GM18867 (cell line): ENCODE measurements at regions not wholly inside any gene's neighbourhood (a gene's known extent, or its start where the extent isn't known, plus 50 kb on each side); places are given as distances from the start of the nearest gene placed in this dataset.

Source experiments
- ATAC-seq: cut with Tn5 transposase; IDR thresholded peaks from one replicate; pipeline ENCODE4 v1.9.1; 2021; ENCODE audit warnings: mild to moderate bottlenecking, moderate library complexity; ENCODE audit not compliant: unreplicated experiment

DNA sequence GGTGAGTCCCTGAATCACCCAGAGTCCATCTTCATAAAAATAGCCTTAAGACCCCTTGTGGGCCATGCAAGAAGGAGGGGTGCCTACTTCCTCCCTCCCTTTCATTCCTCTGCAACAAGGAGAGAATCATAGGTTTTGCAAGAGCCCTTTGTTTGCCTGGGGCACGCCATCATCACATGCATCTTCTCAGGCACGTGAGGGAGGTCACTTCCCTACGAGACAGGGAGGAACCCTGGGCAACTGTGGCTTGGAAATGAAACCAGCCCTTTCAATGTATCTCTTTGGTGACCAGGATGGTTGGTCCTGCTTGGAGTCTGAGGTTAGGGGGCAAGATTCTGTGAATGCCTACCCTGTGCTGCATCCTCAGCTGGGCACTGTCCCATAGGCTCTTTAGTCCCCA, 194.8 kb downstream of the MAFB start:
- ATAC-seq: no peak

DNA sequence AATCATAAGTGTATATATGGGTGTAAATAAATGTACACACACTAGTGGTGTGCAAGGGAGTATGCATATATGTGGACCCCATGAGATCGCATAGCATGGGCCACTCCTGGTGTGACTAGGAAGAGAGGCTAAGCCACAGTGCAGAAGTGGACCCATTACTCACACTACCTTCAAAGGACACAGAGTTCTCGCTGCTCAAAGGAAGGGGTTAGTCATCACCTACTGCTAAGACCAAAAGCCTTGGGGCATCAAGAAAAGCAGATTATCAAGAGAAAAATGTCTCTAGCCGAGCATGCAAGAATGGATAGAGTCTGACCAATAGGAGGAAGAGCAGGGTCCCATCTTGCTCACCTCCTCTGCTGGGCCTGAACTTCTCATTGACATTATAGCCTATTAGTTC, 195.5 kb downstream of the MAFB start:
- no peak for ATAC-seq

DNA sequence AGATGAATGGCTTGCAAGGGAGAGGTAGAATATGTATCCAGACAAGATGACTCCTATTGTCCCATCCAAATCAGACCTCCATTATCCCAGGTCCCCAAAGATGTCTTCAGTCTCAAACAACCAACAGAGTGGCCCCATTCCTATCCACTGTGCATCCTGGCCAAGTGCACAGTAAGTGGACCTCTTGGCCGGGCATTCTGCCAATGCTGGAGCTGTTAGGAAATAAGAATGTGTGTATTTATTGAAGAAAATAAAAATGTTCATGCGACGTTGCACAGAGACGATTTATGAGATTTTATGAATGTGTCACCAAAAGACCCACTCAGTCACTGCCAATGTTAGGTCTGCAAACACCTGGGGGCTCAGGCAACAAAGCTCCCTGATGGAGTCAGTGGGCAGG, 196.0 kb downstream of the MAFB start:
- ATAC-seq: no peak

DNA sequence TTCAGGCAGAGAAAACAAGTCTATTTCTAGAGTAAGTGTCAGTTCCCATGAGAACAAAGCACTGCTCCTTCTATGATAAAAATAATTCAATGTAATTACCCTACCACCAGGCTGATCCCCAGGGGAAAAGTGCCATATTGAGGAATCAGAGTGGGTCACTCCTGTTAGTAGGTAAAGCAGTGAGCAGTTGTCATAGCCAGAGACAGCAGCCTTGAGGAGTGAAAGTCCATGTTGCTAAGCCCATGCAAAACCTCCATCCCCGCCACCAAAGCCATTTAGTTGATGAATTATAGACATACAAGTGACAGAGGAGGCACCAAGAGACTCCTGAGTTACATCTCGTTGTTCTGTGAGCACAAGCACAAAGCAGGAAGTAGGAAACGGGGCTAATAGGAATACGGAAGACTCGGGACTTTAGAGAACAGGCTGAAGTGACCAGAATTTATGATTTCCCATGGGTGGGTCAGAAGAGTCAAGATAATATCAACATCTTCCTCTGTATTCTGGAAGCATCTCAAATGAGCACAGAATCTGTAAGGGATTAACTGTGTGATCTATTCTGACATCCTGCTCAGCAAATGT, 197.9 kb downstream of the MAFB start:
- no peak for ATAC-seq

DNA sequence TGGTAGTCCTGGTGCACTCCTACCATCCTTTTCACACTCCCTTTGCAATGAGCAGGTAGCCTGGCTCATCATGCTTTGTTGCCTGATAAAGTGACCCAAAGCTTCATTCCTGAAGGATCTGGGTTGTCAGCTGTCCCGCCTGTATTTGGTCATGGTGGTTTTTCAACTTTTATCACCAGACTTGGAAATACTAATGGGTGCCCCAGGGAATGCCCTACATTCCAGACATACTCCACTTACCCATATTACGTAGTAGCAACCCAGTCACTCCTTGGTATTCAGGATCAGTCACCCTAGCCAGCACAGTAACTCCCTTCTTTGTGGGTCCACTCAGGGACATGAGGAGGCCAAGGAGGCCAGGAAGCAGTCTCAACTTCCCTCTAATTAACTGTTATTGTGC, 199.2 kb downstream of the MAFB start:
- ATAC-seq: no peak

DNA sequence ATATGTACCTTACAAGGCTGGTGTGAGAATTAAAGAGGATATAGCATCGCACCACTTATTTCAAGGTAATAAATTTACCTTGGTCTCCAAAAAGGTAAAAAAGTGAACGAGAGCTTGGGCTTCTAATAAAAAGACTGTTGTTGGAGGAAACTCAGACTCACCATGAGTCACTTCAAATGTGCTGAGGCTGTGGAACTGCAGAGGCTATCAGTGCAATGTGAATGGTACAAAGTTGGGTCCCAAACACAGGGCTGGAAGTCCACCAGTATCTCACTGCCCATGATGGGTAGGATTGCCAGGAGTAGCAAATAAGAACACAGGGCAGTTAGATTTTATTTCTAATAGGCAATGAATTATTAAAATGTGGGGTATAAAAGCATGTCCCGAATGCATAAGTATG, 200.6 kb downstream of the MAFB start:
- ATAC-seq: no peak

DNA sequence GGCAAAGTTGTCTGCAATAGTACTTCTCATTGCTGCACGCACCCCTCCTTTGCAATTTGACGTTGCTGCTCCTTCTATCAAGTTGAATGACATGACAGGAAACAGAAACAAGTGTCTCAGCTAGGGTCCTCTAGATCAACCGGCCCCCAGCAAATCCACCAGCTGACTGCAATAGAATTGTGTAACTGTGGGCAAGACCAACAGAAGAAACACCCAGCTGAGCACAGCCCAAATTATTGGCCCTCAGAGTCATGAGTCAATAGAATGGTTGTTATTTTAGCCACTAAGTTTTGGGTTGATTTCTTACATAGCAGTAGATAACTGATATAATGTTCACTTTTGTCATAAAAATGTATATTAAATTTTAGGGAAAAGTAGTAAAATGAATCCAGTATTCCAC, 202.7 kb downstream of the MAFB start:
- no peak for ATAC-seq

DNA sequence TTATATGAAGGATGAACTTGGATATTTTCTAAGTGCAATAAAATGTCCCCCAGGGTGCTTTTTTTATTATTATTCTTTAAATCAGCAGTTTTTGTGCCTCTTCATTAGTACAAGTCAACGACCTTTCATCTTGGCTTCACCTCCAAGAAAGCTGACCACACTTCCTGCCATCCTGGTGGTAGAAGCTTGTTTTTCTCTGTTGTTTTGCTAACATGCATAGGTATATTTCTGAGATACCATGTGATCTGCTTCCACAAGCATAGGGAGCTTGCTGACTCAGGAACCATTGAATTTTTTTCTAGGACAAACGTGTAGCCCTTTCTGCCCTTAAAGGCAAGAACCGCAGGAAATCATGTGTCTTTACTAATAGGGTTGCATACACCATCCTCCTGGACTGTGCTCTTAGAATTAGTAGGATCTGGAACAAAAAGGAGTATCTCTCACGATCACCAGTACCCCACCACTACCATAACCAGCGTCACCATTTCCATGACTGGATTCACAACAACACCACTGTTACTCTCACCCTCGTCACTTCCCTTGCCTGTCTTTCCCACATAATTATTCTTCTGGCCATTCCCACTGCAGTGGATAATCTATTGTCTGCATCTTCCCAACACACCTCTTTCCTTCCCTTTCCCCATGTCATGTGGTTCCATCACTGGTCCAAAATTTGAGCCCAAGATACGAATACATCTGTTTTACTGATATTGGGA, 207.1 kb downstream of the MAFB start:
- no peak for ATAC-seq

DNA sequence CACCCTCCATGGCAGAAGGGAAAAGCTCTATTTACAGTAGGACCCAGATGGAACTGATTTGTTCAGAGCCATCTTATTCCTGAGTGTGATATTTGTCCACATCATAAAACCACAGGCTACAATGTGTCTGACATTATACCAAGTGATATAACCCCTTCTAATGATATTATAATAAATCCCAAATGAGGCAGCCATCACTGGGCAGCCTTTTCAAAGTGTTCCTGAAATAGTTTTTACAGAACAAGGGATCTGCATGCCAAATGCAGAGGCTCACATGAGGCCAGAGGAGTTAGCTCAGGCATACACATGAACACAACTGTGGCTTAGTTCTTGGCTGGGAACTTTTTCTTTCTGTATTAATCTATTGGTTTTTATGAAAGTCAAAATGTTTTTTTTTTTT, 207.7 kb downstream of the MAFB start:
- no peak for ATAC-seq

DNA sequence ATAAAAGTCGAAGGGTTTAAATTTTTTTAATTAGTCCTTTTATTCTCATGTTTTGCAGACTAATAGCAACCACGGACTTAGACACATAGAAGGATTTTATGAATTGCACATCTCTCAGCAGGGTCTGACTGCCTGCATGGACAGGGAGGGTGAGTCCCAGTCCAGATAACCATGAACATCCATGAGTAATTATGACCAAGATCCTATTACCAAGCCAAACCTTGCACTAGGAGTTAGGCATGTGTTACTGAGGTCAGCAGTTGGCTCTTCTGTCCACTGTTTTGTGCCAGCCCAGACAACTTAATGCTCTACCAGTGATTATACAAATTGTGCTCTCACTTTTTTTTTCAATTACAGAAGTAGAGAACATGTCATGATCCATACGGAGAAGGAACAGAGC, 211.2 kb downstream of the MAFB start:
- ATAC-seq: no peak

DNA sequence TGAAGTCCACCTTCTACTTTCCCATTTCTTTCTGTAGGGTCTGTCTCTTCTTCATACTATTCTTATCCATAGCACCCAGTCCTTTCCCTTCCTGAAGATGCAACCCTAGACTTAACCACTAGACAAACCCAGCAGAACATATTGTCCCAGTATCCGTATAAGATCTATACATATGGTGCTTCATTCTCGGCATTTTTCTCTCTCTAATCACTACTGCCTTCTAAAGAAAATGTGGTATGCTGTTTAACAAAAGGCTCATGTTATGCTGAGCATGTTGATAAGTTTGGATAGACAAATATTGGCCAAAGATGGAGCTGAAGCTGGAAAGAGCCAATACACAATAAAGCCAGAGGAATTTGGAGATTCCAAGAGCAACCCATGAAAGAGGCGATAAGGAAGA, 212.6 kb downstream of the MAFB start:
- no peak for ATAC-seq

DNA sequence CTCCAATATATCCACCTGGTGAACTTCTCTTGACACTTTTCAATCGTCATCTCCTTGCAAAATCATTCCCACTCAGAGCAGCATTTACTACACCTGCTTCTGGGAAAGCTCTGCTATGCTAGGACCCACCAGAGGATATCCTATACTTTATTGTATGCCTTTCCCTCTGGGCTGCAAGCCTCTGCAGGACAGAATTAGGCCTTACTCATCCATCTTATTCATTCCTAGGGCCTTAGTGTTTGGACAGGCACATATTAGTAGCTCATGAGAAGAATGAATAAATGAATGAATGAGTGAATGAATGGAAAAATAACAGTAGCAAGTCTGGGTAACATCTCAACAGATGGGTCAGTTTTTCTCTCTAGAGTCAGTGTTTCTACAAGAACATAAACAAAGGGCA, 216.1 kb downstream of the MAFB start:
- ATAC-seq: no peak

DNA sequence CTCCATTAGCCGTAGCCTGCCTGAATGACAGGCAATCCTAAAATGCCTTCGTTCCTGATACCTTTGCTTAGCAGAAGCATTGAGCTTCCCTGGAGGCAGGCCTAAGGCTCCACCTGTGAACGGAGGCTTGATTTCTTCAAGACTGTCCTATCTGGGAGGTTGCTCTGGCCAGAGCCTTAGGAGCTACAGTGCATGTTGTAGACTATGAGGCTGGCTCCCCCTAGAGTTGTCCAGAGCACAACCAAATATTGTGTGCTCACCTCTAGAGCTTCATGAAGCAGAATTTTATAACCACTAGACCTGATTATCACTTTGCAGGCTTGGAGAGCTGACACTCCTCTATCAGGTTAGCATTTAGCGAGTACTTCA, 217.8 kb downstream of the MAFB start:
- ATAC-seq: no peak

DNA sequence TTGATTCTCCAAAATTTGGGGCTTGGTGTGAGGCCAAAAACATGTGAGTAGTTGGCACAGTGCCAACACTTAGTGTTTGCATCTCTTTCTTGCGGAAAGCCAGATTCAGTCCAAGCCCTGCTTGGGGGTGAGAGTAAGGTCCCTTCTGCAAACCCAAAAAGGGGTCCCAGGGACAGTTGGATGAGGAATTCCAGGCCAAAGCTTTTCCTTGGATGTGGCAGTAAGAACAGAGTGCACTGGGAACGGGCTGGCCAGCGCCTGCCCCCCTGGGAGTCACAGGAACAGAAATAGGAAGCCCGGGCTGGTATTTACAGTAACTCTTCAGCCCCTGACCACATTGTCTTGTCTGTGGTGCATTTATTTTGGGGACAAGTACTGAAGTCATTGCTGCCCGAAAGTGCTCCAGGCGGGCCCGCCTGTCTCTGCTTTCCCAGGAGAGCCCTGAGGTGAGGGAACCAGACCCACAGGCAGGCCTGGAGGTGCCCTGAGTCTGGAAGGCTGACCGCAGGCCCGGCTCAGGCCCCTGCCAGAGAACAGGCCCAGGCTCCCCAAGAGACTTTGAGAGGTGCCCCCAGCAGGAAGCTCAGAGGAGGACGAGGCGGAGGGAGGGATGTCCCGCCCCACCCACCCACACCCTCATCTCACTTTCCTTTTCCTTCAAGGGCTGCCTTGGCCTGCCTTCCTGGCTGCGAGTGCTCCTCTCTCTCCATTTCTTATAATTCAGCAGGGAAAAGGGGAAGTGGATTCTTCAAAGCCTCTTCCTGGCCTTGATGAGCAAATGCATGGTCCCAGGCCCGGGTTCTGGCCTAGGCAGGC, 218.4 kb downstream of the MAFB start:
- ATAC-seq: no peak

DNA sequence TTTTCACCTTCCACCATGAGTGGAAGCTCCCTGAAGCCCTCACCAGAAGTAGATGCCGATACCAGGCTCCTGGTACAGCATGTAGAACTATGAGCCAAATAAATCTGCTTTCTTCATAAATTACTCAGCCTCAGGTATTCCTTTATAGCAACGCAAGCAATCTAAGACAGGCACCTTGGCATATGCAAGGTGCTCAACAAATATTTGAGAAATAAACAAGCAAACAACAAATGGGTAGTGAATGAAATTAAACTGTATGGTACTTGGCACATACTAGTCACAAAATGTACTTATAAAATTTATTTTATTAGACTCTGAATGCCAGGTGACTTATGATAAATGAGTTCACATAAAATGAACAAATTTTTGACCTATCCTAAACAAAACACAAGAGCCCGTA, 220.3 kb downstream of the MAFB start:
- no peak for ATAC-seq

DNA sequence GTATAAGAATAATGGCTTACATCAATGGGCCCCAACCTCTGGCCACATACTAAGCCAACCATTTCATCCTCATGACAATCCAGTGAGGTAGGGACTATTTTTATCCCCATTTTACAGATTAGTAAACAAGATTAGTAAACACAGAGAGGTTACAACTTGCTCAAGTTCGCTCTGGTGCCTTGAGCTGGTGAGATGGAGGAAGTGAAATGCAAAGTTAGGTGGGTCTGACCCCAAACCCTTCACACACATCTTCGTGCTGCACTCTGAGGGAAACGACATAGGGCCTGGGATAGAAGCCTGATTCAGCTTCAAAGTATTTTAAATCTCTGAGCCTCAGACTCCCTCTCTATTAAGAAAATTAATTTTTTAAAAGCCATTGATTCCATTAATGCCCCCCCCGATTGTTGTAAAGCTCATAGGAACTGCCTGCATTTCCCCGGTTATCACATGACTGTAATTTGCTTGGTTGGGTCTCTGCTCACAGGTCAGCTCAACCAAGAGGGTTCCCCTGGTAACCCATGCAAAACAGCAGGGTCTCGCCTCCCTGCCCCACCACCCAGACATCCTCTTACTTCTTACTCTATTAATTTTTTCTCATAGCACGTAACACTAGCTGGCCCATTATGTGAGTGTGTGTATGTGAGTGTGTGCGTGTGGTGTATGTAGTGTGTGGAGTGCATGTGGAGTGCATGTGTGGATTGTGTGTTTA, 221.2 kb downstream of the MAFB start:
- no peak for ATAC-seq

DNA sequence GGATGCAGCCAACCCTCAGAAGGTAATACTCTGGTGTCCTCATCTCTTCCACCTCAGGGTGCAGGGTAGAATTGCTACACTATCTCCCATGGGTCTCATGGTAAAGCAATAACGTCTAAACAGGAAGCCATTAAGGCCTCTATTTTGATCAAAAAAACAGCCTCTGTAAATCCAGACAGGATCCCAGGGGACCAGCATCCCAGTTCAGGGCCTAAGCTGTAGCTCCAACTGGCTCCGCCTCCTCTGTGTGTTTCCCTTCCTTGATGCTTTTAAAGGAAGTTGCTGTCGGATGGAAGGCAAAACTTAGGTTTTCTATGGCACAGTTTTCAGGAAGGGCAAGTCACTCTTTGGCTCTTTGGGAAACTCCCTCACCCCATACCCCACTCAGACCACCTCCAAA, 222.0 kb downstream of the MAFB start:
- no peak for ATAC-seq

DNA sequence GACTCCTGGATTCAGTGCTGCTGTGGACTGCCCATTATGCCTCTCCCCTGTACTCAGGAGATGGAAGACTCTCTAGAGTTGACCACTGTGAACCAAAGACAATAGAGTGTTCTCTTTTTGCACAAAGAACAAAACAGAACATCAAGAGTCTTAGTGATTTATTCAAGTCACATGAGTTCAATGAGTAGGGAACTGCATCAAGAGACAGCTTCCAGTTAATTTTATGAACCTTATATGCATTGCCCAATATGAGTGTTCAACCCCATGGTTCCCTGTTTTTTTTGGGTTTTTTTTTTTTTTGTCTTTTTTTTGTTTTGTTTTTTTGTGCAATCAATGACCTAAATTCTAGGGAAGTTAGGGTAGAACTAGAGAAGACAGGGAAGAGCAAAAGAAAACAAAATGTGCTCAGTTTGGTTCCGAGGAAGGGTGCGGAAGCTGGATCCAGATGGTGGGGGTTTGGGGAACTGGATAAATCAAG, 224.3 kb downstream of the MAFB start:
- no peak for ATAC-seq

DNA sequence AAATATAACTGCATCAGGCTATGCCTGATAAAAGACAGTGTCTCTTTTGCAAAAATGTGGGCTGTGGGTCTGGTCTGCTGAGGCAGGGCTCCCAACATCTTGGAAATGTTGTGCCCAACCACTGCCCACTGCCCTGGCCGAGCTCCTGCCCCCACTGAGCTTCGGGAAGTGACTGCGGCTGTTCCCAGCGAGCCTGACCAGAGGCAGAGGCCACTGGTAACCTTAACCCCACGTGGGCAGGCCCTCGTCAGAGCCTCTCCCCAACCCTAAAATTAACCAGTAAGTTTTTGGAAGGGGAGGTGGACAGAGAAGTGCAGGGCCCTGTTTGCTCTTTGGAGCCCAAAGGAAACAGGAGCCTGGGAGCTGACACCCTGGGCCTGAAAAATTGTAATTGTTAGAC, 225.9 kb downstream of the MAFB start:
- ATAC-seq: no peak

DNA sequence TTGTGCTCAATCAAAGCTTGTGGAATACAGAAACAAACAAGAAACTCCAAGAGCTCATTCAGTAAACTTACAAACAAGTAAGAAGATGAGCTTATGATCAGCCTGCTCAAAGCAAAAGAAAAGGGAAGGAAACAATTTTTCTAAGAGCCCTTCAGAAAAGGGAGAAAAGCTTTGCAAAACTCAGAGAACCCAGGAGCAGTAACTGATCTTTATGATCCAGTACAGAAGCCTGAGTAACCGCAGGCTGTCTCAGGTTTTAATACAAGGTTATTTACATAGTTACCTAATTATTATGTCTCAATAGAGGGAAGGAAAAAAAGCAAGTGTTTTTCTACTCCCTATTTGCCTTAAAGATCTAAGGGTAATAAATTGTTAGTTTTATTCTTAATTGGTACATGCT, 226.5 kb downstream of the MAFB start:
- no peak for ATAC-seq

DNA sequence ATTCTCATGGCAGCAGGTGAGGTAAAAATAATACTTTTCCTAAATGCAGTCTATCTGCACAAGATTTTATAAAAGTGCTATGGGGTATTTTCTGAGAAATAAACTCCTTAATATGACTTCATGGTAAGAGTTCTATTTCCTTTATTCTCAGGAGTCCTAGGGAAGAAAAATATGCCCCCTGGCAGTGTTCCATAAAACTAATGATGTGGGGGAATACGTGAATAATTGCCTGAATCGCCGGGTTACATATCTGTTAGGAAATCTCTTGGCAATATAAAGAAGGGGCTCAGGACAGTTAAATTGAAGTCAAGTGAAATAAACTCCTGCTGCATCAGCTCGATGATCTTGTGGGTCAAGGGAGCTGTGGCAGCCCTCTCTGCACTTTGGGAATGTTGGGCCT, 229.7 kb downstream of the MAFB start:
- no peak for ATAC-seq

DNA sequence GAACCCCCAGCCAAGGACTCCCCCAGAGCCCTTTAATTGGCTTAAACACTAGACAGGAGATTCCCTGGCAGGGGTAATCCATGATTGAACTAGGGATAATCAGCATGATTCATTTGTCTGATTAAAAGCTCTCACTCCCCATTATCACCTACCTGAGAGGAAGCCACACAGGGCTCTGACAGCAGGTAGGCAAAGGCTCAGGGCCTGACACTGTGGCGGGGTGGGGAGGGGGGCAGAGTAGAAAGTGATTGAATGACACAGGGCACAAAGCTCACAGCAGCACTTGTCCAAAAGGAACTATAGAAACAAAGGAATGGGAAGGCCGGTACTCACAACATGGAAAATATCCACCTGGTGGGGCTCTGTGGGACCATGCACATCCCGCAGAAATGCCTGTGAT, 231.6 kb downstream of the MAFB start:
- ATAC-seq: no peak
